ENCODE measurements at regions not wholly inside any gene's neighbourhood (a gene's known extent, or its start where the extent isn't known, plus 50 kb on each side); places are given as distances from the start of the nearest gene placed in this dataset.

GRCh38 chr15:86021281-86022264 lies 58.1 kb upstream of the AGBL1 start:
- H3K27me3 Mint-ChIP-seq (ENCODE audit: low read depth), result no peaks in the 10 kb centered on the region
- no peak overlapping the region for H3K4me3 Mint-ChIP-seq
- no peak for DNase-seq (ENCODE audit: low spot score)
- no peaks in the 10 kb centered on the region for H3K4me1 Mint-ChIP-seq (ENCODE audit: low read depth)
- H3K27ac Mint-ChIP-seq, result no peak overlapping the region
- no peaks in the 10 kb centered on the region for H3K36me3 Mint-ChIP-seq (ENCODE audit: low read depth)
- no peaks in the 10 kb centered on the region for H3K9me3 Mint-ChIP-seq

- H3K4me1 Mint-ChIP-seq (ENCODE audit: low read depth), result no peaks in the 10 kb centered on the region
- H3K27me3 Mint-ChIP-seq (ENCODE audit: low read depth), result no peaks in the 10 kb centered on the region
- H3K36me3 Mint-ChIP-seq (ENCODE audit: low read depth), result no peaks in the 10 kb centered on the region
- DNase-seq (ENCODE audit: low spot score), result no peak
- H3K4me3 Mint-ChIP-seq, result no peak overlapping the region
- H3K27ac Mint-ChIP-seq, result no peak overlapping the region
- H3K9me3 Mint-ChIP-seq, result no peaks in the 10 kb centered on the region
Observed at GRCh38 chr15:86028961-86029360, 50.7 kb upstream of the AGBL1 start.
